DOHH2 (cell line): ENCODE measurements at regions not wholly inside any gene's neighbourhood (a gene's known extent, or its start where the extent isn't known, plus 50 kb on each side); places are given as distances from the start of the nearest gene placed in this dataset.

Source experiments
- H3F3A ChIP-seq: fragments of 200-600 bp; sonication (generic), shearing (Covaris generic); 2 replicates; pipeline ENCODE4 v1.6.0; 2016; ENCODE audit warnings: antibody characterized with exemption, mild to moderate bottlenecking; ENCODE audit not compliant: control insufficient read depth, insufficient read depth
- H3K27ac ChIP-seq: fragments of 200-600 bp; sonication (generic); 2 replicates; pipeline ENCODE4 v1.5.1; 2014; ENCODE audit warnings: low read depth, mild to moderate bottlenecking, low read length, moderate library complexity
- H3K27me3 ChIP-seq: fragments of 200-600 bp; sonication (generic); 2 replicates; pipeline ENCODE4 v1.6.1; 2014; ENCODE audit warnings: mild to moderate bottlenecking, low read length, mixed read lengths; ENCODE audit not compliant: control insufficient read depth
- H3K36me3 ChIP-seq: fragments of 200-600 bp; sonication (generic); 2 replicates; pipeline ENCODE4 v1.6.1; 2014; ENCODE audit warnings: mild to moderate bottlenecking, low read length, moderate library complexity, mixed read lengths; ENCODE audit not compliant: control insufficient read depth
- H3K4me1 ChIP-seq: fragments of 200-600 bp; sonication (generic); 2 replicates; pipeline ENCODE4 v1.6.1; 2014; ENCODE audit warnings: mild to moderate bottlenecking, low read length, mixed read lengths; ENCODE audit not compliant: control insufficient read depth
- H3K4me2 ChIP-seq: fragments of 200-600 bp; sonication (generic); 2 replicates; pipeline ENCODE4 v1.6.0; 2014; ENCODE audit warnings: mild to moderate bottlenecking, low read length, moderate library complexity
- H3K4me3 ChIP-seq: fragments of 200-600 bp; sonication (generic); 2 replicates; pipeline ENCODE4 v1.5.1; 2014; ENCODE audit warnings: mild to moderate bottlenecking, low read length, mixed read lengths
- H3K79me2 ChIP-seq: fragments of 200-600 bp; sonication (generic); 2 replicates; pipeline ENCODE4 v1.6.1; 2014; ENCODE audit warnings: mild to moderate bottlenecking, low read length, mixed read lengths; ENCODE audit not compliant: control insufficient read depth
- H3K9me2 ChIP-seq: fragments of 200-600 bp; sonication (generic); replicated peaks from 2 replicates; pipeline ENCODE4 v1.6.1; 2014; ENCODE audit warnings: mild to moderate bottlenecking, low read length, mixed read lengths; ENCODE audit not compliant: control insufficient read depth
- H3K9me3 ChIP-seq: fragments of 200-600 bp; sonication (generic); 2 replicates; pipeline ENCODE4 v1.6.1; 2014; ENCODE audit warnings: antibody characterized with exemption, low read length, mixed read lengths; ENCODE audit not compliant: control insufficient read depth, insufficient read depth
- H4K20me1 ChIP-seq: fragments of 200-600 bp; sonication (generic); 2 replicates; pipeline ENCODE4 v1.6.0; 2014; ENCODE audit warnings: low read depth, mild to moderate bottlenecking, antibody characterized with exemption, low read length, moderate library complexity; ENCODE audit not compliant: control insufficient read depth, insufficient read depth
- EZH2phosphoT487 ChIP-seq: fragments of 200-600 bp; sonication (generic); IDR thresholded peaks from 2 replicates; pipeline ENCODE4 v1.6.1; 2017; ENCODE audit warnings: borderline replicate concordance, mild to moderate bottlenecking, antibody characterized with exemption, low read length, moderate library complexity, mixed read lengths
- TF ChIP-seq, protein P1 (sequence below): fragments of 200-600 bp; sonication (generic); IDR thresholded peaks from one replicate; pipeline ENCODE4 v1.5.1; 2014; ENCODE audit warnings: antibody characterized with exemption, mild to moderate bottlenecking, low read depth, low read length; ENCODE audit not compliant: poor library complexity, severe bottlenecking

DNA sequence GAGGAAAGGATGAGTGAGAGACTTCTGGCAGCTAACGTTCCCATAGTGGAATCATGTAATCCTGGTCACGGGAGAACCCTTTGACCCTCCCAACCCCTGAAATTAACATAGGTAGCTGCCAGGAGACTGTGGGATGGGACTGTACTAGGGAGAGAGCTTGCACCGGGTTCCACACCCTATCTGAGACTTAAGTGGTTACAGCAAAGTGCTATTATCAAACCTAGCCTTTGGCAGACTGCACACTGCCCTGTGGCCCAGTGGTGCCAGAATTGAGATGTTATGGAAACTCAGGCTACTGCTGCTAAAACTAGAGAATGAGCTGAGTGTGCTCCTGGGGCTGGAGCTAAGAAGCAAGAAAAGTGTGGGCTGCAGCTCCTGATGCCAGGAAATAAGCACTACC, 79.6 kb upstream of the PDC start:
- Histone ChIP-seq H3K36me3 (no peaks in the 10 kb centered on the region), H3K27ac (no peak overlapping the region), H3F3A (no peaks in the 10 kb centered on the region), H3K27me3 (no peaks in the 10 kb centered on the region), H3K4me3 (no peak overlapping the region), H4K20me1 (no peaks in the 10 kb centered on the region), H3K9me2 (no peaks in the 10 kb centered on the region), H3K4me1 (no peaks in the 10 kb centered on the region), H3K9me3 (no peaks in the 10 kb centered on the region), H3K4me2 (no peak overlapping the region), H3K79me2 (no peaks in the 10 kb centered on the region)
- TF ChIP-seq, protein P1, sequence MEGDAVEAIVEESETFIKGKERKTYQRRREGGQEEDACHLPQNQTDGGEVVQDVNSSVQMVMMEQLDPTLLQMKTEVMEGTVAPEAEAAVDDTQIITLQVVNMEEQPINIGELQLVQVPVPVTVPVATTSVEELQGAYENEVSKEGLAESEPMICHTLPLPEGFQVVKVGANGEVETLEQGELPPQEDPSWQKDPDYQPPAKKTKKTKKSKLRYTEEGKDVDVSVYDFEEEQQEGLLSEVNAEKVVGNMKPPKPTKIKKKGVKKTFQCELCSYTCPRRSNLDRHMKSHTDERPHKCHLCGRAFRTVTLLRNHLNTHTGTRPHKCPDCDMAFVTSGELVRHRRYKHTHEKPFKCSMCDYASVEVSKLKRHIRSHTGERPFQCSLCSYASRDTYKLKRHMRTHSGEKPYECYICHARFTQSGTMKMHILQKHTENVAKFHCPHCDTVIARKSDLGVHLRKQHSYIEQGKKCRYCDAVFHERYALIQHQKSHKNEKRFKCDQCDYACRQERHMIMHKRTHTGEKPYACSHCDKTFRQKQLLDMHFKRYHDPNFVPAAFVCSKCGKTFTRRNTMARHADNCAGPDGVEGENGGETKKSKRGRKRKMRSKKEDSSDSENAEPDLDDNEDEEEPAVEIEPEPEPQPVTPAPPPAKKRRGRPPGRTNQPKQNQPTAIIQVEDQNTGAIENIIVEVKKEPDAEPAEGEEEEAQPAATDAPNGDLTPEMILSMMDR = no peak
- TF ChIP-seq EZH2phosphoT487 = no peak

DNA sequence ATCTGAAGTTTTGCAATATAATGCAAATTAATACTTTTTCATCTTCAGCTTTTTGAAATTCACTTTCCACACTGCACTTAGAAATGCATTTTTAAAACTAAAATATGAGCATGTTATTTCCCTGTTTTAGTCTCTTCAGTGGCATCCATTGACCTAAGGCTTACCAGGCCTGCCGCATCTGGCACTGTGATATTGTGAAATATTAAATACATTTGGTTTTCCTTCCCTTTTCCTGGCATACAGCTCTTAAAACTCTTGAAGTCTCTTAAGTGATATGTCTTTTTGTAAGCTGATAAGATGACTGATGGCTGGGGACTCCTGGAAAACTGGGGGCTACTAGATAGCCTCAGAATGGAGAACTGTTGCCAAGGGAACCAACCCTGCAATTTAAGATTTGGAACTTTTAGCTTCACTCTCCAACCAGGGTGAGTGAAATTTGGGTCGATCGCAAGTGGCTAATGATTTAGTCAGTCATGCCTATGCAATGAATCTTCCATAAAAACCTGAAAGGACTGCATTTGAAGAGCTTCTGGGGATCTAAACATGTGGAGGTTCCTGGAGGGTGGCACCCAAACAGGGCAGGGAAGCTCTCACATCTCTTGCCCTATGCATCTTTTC, 75.5 kb upstream of the PDC start:
- no peak for TF ChIP-seq EZH2phosphoT487
- TF ChIP-seq, protein P1 = no peak
- H3K9me3 ChIP-seq = no peaks in the 10 kb centered on the region
- no peaks in the 10 kb centered on the region for H3K4me1 ChIP-seq
- H3K4me3 ChIP-seq = no peak overlapping the region
- H3K9me2 ChIP-seq = no peaks in the 10 kb centered on the region
- no peaks in the 10 kb centered on the region for H3F3A ChIP-seq
- no peak overlapping the region for H3K27ac ChIP-seq
- no peak overlapping the region for H3K4me2 ChIP-seq
- no peaks in the 10 kb centered on the region for H3K79me2 ChIP-seq
- no peaks in the 10 kb centered on the region for H4K20me1 ChIP-seq
- no peaks in the 10 kb centered on the region for H3K36me3 ChIP-seq
- no peaks in the 10 kb centered on the region for H3K27me3 ChIP-seq

DNA sequence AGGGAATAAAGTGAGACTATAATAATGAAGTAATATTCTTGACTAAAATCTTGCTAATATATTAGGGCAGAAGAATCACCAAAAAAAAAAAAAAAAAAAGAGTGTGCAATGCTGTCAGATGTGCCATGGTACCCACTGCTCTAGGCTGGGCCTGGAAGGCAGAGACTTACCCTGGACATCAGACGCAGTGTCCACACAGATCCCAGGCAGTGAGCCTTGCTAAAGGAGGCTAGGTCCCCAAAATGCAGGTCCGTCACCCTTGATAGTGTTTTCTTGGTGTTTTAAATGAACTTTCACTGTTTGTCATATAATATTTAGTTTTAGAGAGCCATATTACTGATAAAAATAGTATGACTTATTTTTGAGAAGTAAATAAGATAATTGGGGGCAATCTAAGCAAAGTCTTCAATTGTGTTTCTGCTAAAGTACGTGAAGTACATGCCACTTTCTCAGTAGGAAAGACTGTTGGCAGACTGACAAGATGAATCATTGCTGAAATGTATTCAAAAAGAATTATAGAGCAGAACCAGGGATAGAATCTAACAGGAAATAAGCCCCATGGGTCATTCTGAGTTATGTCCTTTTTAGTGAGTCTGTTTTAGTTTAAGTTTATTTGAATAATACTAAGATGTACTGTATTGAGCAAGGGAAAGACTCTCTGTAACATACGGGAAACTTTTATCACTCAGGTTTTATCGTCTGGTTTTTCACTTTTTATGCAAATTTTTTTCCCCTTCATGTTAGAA, 74.6 kb upstream of the PDC start:
- no peaks in the 10 kb centered on the region for H3K27me3 ChIP-seq
- no peaks in the 10 kb centered on the region for H3K9me2 ChIP-seq
- H3K27ac ChIP-seq = no peak overlapping the region
- H3K4me3 ChIP-seq = no peak overlapping the region
- H3K9me3 ChIP-seq = no peaks in the 10 kb centered on the region
- no peaks in the 10 kb centered on the region for H4K20me1 ChIP-seq
- TF ChIP-seq, protein P1 = no peak
- no peak for TF ChIP-seq EZH2phosphoT487
- H3K36me3 ChIP-seq = no peaks in the 10 kb centered on the region
- no peaks in the 10 kb centered on the region for H3F3A ChIP-seq
- H3K79me2 ChIP-seq = no peaks in the 10 kb centered on the region
- H3K4me1 ChIP-seq = no peaks in the 10 kb centered on the region
- H3K4me2 ChIP-seq = no peak overlapping the region
